HG03432 (cell line): ENCODE measurements at regions not wholly inside any gene's neighbourhood (a gene's known extent, or its start where the extent isn't known, plus 50 kb on each side); places are given as distances from the start of the nearest gene placed in this dataset.

ENCODE experiments used
- ATAC-seq: cut with Tn5 transposase; IDR thresholded peaks from one replicate; pipeline ENCODE4 v1.9.1; 2021; ENCODE audit warnings: mild to moderate bottlenecking, moderate library complexity; ENCODE audit not compliant: unreplicated experiment

- no peak for ATAC-seq
These were observed 171.4 kb downstream of the PTN start for GRCh38 chr7:137172105-137172590.

DNA sequence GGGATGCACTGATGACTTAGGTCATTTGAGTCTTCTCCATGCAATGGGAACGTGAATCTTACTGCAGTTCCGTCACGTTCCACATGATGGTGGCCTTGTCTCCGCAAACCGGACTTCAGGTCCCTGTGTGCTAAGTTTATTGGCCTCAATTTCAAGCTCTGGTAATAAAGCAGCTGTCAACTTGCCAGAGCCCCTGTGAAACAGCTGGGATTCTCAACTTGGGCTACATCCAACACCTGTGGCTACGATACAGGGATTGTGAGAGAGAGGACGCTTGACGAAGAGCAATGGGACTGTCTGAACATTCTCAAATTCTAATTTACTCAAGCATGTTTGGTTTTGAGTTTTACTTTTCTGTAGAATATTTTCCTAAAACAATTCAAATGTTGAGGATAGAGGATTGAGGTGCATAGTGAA is 174.2 kb downstream of the PTN start:
- ATAC-seq = no peak

DNA sequence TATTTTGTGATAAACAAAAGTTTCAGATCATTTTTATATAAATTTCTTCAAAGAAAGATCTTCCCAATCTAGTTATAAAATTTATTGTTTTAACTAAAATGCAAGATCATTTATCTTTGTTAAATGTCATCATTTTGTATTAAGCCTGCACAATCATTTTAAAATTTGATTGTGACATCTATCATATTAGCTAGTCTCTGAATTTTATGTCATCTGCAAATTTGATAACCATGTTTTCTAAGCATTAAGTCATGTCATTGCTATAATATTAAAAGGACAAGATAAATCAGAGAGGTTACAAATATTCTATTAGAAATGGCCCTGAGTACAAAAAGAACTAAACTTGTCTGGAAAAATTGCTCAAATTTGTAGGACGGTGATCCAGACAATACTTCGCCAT is 175.9 kb downstream of the PTN start:
- no peak for ATAC-seq

DNA sequence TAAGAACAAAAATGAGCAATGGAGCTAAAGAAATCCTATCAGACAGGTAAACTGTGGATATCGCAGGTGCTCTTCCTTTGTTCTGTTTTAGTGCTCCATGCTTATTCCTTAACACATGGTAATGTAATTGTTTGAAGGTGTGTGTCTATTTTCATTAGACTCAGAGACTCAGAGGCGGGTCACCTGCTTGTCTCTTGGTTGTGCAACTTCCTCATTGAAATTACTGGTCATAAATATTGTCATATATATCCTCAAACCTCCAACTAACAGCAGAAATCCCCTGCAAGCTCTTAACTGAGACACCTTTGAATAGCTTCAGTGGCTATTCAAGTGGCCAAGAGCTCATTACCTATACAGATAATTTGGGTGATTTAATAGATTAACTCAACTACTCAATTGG is 177.2 kb downstream of the PTN start:
- no peak for ATAC-seq

- no peak for ATAC-seq
These were observed 177.7 kb downstream of the PTN start for GRCh38 chr7:137165786-137166185.

DNA sequence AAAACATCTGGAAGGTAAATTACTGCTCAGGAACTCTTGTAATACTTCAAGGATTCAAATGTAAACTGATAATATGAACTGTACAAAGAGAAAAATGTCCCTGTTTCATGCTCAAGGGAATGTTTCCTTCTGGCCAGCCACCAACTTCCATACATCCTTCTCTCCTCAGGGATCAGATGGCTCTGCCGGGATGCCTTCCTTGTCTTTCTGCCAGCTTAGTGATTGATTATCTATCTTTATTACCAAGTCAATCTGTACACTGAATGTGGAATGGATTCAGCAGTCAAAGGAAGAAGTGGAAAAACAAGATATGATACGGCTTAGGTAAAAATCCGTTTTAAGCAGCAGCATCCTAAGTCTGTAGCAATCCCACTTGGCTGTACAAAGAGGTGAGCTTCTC is 178.3 kb downstream of the PTN start:
- ATAC-seq = no peak

DNA sequence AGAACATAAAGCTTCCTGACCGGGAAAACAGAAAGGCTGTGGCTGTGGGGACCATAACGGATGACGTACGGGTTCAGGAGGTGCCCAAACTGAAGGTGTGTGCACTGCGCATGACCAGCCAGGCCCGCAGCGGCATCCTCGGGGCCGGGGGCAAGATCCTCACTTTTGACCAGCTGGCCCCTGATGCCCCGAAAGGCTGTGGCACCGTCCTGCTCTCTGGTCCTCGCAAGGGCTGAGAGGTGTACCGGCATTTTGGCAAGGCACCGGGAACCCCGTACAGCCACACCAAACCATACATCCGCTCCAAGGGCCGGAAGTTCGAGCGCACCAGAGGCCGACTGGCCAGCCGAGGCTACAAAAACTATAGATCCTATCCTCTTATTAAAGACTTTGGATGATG is 179.3 kb downstream of the PTN start:
- no peak for ATAC-seq

DNA sequence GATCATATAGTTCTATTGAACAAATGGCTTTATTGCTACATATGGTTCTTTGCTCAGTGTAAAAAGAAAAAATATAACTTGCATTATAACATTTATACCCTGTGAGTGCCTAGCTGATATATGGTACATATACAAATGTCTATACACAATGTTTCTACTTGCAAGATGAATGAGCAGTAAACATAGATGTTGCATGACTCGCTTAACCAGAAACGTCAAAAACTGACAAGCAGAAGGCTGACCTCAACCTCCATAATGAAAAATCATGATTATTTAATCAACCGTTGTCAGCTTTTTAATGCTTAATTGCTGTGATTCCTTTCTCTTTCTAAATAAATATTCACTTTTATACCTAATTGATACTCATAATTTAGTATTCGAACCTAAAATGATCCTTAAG is 183.3 kb downstream of the PTN start:
- no peak for ATAC-seq

- no peak for ATAC-seq
These were observed 186.3 kb downstream of the PTN start for GRCh38 chr7:137157256-137157655.

GRCh38 chr7:137151690-137152052 is 191.9 kb downstream of the PTN start:
- no peak for ATAC-seq

GRCh38 chr7:137151041-137151689 is 192.4 kb downstream of the PTN start:
- ATAC-seq = no peak

- ATAC-seq = no peak
These were observed 196.2 kb downstream of the PTN start for GRCh38 chr7:137147338-137147720.

GRCh38 chr7:137146552-137147337 is 196.8 kb downstream of the PTN start:
- ATAC-seq = no peak

- ATAC-seq = no peak
These were observed 197.5 kb downstream of the PTN start for GRCh38 chr7:137146012-137146455.

GRCh38 chr7:137142376-137142775 is 201.2 kb downstream of the PTN start:
- ATAC-seq = no peak

- ATAC-seq = no peak
These were observed 207.7 kb downstream of the PTN start for GRCh38 chr7:137135654-137136350.

GRCh38 chr7:137130751-137131158 is 212.8 kb downstream of the PTN start:
- ATAC-seq = no peak

GRCh38 chr7:137129025-137129424 is 214.5 kb downstream of the PTN start:
- ATAC-seq = no peak

- ATAC-seq = no peak
These were observed 215.7 kb downstream of the PTN start for GRCh38 chr7:137127806-137128205.

DNA sequence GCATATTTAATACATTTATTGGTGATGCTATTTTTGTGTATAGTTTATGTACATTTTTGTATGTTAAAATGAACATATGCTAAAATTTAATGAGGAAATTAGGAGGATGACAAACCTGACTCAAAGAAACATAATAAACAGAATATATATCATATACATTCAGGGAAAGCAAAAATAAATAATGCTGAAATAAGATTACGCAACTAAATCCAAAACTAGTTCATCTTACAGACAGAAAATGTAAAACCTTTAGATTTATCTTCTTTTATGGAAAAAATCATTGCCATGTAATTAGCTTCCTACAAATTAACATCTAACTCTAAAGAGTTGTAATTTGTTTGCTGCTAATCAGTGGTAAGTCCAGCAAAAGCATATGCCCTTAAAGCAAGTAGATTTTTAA is 216.5 kb downstream of the PTN start:
- no peak for ATAC-seq

DNA sequence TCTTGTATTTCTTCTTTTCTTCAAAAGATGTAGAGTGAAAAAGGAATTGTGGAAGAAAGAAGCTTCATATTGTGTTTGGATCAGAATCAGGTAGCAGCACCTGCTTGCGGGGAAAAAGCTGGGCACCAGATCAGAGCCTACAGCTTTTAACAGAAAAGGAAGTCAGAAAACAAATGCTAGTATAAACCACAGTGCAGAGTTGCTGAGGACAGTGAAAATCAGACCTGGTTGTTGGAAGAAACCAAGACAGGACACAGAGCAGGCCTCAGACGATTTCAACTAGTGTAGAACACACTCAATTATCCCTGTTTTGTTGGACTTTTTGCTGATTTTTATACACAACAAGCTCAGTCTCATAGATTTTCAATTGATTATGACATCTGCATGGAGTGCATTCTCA is 221.4 kb downstream of the PTN start:
- ATAC-seq = no peak

GRCh38 chr7:137120690-137121089 is 222.8 kb downstream of the PTN start:
- ATAC-seq = peak; percentile 94
